Amniotic stem cell (primary cell): ENCODE measurements at regions not wholly inside any gene's neighbourhood (a gene's known extent, or its start where the extent isn't known, plus 50 kb on each side); places are given as distances from the start of the nearest gene placed in this dataset.
"Not testable (repeated sequence)": the region's sequence is repeated elsewhere in the genome, so short reads cannot be mapped to it uniquely, and the experiment has no call there.

Experiments used
- DNase-seq: peaks from one replicate; lab custom pipeline; 2025; lab: John Stamatoyannopoulos, UW

DNA sequence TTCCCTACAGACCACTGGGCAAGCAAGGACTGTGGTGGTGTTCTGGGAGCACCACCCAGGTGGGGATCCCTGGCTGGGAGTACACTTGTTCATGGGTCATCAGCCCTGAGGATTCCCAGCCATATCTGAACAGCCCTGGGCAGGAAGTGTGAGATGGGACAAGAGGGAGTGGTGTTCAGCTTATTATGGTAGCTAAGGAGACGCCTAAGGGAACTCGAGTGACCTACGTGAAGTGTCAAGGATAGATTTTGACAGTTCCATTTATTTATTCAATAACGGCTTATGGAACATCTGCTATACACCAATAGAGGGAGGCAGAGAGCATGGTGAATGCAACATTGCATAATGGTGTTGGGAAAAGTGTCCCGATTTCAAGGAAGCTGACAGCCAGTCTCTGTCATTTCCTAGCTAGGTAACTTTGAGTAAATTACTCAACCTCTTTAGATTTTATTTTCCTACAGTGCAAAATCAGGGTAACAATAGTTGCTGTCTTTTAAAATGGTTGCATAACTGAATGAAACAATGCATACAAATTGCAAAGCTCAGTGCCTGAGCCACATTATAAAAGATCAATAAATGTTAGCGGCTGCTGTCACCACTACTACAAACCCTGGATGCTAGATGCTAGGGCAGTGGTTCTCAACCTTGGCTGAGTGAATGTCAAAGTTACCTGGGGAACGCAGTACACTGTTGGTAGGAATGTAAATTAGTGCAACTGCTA is 534.1 kb downstream of the GRIN2A start:
- DNase-seq, result no peak

DNA sequence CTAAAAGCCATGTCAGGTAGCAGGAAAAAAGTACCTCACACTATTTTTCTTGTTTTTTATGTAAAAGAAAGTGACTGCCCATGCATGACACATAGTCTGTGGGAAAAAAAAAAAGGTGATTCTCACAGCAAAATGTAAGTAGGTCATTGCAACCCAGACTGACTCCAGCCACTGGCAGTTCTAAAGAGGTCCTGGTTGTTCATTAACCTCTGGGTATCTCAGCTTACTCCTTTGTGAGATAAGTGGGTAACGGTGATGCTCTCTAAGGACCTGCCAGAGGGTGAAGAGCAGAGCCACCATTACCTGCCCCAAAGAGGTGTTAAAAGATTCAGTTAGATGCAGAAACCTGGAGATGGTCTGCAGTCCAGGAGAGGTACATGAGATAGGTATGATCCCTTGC is 531.9 kb downstream of the GRIN2A start:
- no peak for DNase-seq

DNA sequence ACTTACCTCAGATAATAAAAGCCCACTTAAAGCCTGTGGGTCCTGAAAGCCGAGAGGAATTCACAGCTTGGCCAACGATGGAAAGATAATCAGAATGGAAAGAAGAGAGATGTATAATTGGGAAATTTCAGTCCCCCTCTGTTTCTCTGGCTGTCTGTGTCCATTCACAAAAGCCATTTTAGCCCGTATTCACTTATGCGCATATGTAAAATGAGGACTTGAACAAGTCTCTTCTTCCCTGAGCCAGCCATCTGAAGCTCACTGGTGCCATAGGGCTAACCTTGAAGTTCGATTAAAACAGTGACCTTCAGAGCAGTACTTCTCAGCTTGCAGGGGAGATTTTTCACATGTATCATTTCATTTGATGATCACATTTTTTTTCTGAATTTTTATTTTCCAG is 527.2 kb downstream of the GRIN2A start:
- DNase-seq, result no peak

DNA sequence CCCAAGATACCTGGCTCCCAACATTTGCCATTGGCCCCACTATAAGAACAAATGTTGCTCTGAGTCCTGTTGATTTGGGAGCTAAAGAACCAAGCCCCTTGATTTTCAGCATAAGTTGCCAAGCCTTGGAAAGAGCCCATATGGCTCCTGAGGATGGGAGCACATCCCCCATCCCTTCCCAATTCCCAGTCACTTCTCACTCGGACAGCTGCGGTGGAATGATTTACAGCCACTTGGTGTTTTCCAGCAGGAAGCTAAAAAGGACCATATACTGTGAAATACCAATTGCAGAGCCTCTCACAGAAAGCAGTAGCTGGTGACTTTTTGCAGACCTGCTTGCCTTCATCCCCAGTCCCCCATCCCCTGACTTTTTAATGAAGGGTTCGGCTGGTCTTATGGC is 524.6 kb downstream of the GRIN2A start:
- DNase-seq, result no peak

DNA sequence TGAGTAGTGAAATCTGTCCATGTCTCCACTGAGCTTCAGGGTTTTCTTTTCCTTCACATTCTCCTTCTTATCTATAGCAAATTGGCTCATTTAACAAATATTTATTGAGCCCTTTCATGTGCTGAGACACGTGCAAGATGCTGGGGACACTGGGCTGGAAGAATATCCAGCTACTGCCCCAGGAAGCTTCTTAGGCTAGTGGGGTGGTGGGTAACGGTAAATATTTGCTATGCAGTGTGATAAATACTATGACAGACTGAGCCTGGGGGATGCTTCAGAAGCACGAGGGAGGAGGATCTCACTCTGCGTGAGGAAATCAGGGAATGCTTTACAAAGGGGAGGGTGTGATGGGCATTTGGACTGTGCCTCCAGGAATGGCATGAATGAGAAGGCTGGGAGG is 524.1 kb downstream of the GRIN2A start:
- DNase-seq, result no peak

DNA sequence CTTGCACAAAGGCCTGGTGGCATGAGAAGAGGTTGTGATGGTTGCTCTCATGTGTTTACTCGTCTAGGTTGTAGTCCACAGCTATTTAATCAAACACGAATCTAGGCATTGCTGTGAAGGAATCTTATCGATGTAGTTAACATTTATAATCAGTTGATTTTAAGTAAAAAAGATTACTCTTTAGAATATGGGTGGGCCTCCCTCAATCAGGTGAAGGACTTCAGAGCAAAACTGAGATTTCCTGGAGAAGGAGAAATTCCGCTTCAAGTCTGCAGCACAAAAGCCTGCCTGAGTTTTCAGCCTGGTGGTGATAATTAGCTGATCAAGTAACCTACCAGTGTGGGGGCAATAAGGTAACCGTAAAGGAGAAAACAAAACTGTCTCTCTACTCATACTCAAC is 523.6 kb downstream of the GRIN2A start:
- DNase-seq, result no peak

DNA sequence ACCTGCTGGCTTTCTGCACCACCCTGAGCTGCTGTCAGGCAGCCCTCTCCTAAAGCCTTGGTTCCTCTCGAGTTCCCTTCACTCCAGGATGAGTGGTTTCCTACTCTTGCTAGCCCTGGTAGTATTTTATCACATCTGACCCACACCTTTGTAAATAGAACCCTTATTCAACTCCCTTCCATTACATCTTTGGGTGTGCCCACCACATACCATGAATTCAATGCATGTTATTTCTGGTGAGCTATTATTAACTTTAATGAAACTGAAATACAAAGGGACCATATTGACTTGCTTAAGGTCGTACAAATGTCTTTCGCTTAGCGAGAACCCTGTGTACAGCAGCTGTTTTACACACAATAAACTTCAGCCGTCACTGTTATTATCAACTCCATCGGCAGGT is 521.3 kb downstream of the GRIN2A start:
- DNase-seq, result no peak

DNA sequence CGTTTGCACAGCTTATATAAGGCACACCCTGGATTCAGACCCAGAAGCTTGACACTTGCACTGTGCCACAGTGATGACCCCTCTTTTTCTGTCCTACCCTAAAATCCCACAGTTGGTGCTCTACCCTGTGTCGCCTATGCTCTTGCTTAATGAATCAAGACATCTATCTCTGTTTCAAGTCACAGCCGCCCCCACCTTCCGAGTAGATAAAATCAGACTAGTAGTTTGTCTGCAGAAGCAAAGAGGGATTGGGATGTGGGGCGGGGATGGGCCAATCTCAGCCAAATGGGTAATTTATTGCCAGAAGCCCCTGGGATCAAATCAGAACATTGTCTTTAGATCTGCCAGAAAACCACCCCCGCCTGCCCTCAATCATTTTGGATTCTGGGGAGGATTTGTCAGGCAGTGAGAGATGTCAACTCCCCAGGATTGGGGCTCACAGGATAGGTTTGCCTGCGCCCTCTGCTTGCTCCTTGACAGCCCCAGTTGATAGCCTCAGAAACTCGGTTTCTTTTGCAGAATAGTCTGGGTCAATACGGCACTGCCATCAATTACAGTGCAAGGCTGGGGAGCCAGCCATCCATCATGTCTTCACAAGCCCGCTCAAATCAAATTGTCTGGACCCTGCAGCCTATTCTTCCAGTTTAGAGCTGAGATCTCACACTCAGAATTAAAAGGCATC is 520.8 kb downstream of the GRIN2A start:
- DNase-seq, result no peak

DNA sequence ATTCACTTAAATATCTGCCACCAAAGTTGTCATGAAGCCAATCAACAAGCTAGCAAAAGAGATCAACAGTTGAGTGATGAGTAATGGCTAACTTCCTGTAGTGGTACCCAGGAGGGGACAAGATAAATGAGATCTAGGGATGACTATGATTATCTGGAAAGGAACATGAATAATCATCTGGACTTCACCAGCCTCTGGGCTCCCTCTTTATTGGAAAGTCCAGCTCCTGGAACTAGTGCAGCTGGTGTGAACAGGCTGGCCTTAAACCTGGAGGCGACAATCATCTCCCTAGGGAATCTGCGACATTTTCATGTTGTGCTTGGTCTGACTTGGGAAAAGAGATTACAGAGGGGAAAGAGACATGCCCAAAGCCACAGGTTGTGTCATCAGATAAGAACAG is 518.6 kb downstream of the GRIN2A start:
- no peak for DNase-seq

DNA sequence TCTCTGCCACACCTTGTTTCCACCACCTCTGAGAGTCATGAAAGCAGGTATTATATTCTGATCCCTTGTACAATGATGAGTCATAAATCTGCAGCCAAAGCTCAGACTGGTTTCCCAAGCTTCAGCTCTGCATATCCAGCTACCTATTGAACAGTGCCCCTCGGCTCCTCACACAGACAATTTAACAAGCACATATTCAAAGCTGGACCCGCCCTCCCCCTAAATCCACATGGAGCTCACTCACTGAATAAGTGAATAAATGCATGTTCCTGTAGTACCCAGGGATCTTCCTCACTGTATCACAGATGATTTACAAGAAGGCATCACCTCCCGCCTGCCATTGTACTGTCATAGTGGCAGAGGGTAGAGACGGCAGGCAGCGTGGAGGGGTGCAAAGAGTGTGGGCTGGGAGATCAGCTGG is 516.4 kb downstream of the GRIN2A start:
- no peak for DNase-seq

DNA sequence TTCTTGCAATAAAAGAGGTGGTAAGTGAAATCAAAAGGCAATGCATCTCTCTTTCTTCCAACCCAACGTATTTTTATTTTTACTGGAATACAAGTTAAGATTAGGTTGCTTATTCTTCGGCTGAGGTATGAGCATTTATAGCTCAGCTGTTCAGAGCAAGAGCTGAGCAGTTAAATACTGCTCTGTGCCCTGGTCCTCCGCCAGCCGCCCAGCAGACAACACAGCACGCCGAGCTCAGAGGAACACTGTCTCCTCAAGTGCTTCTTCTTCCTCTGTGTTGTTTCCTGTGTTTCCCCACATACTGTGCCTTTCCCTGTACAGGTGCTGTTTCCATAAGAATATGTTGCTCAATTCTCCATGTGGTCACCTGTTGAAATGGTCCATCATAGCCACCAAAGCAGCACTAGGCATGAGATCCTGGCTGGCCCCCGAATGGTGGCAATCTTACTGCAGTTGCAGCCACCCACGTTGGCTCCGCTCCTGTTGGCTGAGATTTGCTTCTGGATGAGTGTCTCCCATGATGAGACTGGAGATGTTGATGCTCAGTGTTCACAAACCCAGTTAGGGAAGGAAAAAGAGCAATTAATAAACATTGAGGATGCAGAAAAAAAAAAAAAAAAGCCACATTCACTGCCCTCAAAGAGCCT is 515.3 kb downstream of the GRIN2A start:
- no peak for DNase-seq

DNA sequence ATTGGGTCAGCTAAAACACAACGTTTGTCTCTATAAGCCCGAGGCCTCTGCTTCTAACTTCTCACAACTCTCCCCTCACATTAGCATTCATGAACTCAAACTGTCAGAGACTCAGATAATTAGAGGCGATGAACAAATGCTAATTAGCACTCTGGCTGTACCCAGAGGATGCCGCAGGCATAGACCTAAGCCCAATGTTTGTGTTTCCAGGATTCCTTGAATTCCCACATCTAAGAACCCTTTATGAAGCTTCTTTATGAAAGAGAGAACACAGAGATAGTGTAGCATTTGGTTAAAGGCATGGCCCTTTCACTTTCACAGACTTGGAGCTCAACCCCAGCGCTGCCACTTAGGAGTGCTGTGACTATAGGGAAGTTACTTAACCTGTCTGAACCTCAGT is 512.2 kb downstream of the GRIN2A start:
- DNase-seq, result no peak

DNA sequence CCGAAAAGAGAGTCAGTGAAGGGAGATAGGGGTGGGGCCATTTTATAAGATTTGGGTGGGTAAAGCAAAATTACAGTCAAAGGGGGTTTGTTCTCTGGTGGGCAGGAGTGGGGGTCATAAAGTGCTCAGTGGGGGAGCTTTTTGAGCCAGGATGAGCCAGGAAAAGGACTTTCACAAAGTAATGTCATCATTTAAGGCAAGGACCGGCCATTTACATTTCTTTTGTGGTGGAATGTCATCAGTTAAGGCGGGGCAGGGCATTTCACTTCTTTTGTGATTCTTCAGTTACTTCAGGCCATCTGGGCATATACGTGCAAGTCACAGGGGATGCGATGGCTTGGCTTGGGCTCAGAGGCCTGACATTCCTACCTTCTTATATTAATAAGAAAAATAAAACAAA is 511.6 kb downstream of the GRIN2A start:
- DNase-seq, result not testable (repeated sequence)

DNA sequence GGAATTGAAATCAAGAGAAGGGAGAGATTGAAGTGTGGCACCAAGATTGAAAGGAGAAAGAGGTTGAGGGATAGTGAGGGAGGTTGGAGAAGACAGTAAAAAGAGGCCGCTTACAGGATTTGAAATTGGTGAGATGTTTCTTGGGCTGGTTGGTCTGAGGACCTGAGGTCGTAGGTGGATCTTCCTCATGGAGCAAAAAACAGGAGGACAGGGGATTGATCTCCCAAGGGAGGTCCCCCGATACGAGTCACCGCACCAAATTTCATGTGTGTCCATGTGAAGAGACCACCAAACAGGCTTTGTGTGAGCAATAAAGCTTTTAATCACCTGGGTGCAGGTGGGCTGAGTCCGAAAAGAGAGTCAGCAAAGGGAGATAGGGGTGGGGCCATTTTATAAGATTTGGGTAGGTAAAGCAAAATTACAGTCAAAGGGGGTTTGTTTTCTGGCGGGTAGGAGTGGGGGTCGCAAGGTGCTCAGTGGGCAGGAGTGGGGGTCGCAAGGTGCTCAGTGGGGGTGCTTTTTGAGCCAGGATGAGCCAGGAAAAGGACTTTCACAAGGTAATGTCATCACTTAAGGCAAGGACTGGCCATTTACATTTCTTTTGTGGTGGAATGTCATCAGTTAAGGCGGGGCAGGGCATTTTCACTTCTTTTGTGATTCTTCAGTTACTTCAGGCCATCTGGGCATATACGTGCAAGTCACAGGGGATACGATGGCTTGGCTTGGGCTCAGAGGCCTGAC is 505.5 kb downstream of the GRIN2A start:
- not testable (repeated sequence) for DNase-seq

DNA sequence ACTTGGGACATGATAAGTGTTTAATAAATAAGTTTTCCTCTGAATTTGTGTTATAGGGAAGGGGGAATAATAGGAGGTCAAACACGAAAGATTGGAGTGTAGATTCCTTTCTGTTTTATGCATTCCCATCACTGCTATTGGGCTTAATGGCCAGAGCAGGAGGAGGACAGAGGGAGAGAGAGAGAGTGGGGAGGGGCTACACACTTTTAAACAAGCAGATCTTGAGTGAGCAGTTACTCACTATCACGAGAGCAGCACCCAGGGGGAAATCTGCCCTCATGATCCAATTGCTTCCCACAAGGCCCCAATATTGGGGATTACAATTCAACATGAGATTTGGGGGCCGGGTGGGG is 505.0 kb downstream of the GRIN2A start:
- no peak for DNase-seq

DNA sequence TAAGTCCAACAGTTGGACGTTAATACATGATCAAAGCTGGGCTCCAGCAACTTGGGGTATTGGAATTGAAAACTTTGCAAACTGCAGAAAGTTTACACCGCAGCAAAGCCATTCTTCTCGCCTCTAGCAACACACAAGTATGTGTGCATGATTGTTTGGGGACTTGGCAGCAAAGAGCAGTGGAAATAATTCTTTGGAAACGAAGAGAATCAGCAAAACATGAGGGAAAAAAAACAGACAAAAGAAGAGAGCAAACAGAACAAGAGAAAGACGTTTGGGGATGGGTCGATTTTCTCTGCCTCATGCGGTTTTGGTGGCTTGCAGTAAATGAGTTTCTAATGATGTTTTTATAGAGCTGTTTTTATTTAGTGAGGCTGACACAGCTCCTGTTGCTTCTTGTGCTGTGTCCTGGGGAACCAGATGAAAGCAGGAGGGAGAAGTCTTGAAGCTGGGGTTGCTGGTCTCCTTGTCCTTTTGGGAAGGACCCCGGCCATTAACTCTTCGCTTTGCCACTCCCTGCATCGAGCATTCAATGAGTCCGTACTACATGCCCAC is 502.9 kb downstream of the GRIN2A start:
- DNase-seq, result no peak

DNA sequence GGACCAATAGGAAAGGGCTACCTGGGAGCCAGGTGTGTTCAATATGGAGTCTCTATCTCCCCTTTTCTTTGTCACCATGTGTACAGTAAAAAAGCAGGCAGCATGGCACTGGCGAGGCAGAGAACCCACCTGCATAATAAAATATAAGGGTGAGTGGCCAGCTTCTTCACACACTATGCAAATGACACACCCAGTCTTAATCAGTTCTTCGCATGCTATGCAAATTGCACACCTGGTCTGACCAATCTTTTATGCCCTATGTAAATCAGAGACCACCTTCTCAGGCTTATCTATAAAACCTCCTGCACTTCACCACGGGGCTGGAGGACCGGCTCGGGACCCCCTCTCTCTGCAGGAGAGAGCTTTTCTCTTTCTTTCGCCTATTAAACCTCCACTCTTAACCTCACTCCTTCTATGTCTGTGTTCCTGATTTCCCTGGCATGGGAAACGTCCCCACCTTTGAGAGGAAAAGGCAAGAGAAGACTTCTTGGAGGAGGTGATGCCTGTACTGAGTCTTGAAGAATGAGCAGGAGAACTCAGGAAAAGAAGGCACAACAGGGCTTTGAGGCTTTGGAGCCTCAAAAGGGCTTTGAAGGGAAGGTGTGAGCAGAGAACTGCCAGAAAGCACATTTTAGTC is 502.1 kb downstream of the GRIN2A start:
- no peak for DNase-seq

DNA sequence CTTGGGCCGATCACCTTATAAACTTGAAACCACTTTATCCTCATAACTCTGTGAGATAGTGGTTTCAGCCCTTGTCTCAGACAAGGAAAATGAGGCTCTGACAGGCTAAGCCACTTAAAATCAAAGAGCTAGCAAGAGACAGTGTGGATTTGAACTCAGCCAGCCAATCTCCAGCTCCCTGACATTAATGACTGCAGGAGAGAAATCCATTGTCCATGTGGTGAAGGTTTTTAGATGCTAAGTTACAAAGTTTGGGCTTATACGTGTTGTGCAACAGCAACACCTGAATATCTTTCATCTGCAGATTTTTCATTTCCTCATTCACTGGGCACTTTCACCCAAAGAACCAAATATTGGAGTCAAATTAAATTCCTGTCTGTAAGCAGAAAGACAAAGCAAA is 501.3 kb downstream of the GRIN2A start:
- no peak for DNase-seq

DNA sequence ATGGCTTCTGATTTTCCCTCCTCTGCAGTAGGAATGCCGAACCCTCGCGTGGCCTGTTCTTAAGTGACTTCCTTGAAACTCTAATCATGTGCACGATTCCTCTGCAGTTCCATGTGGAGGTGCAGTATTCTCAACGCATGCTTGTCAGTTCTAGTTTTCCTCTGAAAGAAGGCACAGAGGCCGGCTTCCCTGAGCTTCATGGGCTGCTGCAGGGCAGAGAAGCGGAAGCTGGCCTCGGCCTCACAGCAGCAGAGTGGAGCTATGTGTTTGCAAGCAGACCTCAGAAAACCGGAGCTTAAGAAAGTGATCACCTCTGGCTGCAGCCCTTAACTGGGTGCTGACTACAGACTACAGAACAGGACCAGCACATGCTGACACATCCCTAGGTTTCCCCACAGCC is 500.7 kb downstream of the GRIN2A start:
- no peak for DNase-seq

DNA sequence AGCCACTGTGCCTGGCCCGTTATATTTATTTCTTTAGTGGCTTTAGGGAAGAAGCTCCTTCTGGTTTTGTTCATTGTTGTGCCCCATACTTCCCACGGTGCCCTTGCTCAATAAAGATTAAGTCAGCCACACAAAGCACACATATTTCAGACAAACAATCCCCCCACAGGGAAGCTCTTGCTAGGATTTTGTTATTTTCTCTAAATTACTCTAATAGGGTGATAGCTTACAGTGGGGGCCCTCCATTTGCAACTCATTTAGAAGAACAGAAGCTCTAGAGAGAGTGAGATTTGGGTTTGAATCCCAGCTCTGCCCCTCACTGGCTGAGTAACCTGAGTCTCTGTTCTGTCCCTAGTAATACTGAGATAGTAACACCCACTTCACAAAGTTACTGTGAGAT is 499.9 kb downstream of the GRIN2A start:
- DNase-seq, result no peak

DNA sequence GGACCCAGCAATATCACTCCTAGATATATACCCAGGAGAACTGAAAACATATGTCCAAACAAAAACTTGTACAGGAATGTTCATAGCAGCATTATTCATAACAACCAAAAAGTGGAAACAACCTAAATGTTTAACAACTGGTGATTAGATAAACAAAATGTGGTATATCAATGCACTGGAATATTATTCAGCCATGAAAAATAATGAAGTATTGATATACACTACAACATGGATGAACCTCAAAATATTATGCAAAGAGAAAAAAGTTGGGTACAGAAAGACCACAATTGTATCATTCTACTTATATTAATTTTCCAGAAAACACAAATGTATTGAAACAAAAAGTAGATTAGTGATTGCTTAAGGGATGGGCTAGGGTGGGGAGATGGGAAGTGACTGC is 498.6 kb downstream of the GRIN2A start:
- DNase-seq, result no peak

DNA sequence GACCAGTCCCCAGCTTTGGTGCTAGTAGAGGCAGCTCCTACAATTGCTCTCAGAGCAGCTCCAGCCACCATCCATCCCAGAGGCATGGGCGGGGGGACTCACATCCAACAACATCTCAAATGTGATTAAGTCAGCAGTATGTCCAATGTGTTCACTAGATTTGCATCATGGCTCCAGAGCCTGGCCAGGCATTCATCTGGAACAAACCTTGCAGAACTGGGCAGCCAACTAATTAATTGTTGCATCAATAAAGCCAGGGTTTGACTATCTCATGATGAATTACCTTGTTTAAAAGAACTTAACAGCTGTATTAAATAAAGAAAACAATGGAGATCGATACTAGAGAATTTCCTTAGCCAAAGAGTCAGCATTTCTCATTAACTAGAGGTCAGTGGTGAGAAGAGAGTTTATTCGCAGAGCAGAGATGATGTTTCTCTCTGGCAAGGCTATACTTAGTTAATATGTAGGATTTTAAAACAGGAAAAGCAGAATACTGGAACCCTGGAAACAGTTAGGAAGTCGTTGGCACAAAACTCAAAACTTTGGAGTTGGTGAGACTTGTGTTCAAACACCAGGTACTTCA is 494.4 kb downstream of the GRIN2A start:
- no peak for DNase-seq
